ENCODE measurements at regions not wholly inside any gene's neighbourhood (a gene's known extent, or its start where the extent isn't known, plus 50 kb on each side); places are given as distances from the start of the nearest gene placed in this dataset.

DNA sequence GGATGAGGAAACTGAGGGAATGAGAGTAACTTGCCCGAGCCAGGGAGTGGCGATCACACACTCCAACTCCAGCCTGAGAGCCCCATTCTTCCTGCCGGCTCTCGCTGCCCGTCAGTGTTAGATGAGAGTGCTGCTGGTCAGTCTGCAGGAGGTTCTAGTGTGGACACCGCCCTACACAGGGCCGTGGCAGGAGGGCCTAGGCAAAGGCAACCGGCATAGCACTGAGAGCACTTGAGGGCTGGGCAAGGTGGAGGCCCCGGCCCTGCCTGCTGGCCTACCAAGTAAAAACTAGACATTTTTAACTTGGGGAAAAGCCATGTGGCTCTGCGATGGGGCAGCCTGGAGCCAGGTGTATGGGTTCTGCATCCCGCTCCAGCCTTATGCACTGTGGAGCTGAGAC lies 354.8 kb downstream of the SEC14L1 start:
- ChIA-PET POLR2A (interaction anchor here (1.6 kb wide), 1 partner anchor 66 kb away, joined by 3 read pairs; no protein-coding TSS in a partner anchor), CTCF (interaction anchor here (0.6 to 4.4 kb wide), 26 partner anchors 21 to 516 kb away, joined by 3 to 94 read pairs (median 4); no protein-coding TSS in a partner anchor)
- H3K27ac ChIP-seq (ENCODE audit: extremely low read depth, low read depth, low read length): no peak overlapping the region
- TF ChIP-seq ZNF121 (tag by site-specific recombination; IDR thresholded peaks at IDR 0.05) (no peak), ZFP37 (tag by site-specific recombination; IDR thresholded peaks at IDR 0.05) (no peak), MYNN (tag by site-specific recombination; IDR thresholded peaks at IDR 0.05; ENCODE audit: borderline replicate concordance) (no peak), ZNF48 (tag by site-specific recombination; IDR thresholded peaks at IDR 0.05) (no peak), ZEB2 (tag by site-specific recombination; IDR thresholded peaks at IDR 0.05) (no peak), ZNF561 (tag by site-specific recombination; IDR thresholded peaks at IDR 0.05; ENCODE audit: borderline replicate concordance) (no peak), ZNF24 (tag by site-specific recombination; IDR thresholded peaks at IDR 0.05) (no peak), ZXDB (tag by site-specific recombination; IDR thresholded peaks at IDR 0.05) (no peak)
- TF ChIP-seq, protein P1, sequence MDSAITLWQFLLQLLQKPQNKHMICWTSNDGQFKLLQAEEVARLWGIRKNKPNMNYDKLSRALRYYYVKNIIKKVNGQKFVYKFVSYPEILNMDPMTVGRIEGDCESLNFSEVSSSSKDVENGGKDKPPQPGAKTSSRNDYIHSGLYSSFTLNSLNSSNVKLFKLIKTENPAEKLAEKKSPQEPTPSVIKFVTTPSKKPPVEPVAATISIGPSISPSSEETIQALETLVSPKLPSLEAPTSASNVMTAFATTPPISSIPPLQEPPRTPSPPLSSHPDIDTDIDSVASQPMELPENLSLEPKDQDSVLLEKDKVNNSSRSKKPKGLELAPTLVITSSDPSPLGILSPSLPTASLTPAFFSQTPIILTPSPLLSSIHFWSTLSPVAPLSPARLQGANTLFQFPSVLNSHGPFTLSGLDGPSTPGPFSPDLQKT (IDR thresholded peaks at IDR 0.05; ENCODE audit: borderline replicate concordance, low read depth, low read length): no peak
- TF ChIP-seq, protein P2, sequence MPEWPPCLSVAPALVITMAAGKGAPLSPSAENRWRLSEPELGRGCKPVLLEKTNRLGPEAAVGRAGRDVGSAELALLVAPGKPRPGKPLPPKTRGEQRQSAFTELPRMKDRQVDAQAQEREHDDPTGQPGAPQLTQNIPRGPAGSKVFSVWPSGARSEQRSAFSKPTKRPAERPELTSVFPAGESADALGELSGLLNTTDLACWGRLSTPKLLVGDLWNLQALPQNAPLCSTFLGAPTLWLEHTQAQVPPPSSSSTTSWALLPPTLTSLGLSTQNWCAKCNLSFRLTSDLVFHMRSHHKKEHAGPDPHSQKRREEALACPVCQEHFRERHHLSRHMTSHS (tag by site-specific recombination; IDR thresholded peaks at IDR 0.05): no peak
- TF ChIP-seq, protein P3, sequence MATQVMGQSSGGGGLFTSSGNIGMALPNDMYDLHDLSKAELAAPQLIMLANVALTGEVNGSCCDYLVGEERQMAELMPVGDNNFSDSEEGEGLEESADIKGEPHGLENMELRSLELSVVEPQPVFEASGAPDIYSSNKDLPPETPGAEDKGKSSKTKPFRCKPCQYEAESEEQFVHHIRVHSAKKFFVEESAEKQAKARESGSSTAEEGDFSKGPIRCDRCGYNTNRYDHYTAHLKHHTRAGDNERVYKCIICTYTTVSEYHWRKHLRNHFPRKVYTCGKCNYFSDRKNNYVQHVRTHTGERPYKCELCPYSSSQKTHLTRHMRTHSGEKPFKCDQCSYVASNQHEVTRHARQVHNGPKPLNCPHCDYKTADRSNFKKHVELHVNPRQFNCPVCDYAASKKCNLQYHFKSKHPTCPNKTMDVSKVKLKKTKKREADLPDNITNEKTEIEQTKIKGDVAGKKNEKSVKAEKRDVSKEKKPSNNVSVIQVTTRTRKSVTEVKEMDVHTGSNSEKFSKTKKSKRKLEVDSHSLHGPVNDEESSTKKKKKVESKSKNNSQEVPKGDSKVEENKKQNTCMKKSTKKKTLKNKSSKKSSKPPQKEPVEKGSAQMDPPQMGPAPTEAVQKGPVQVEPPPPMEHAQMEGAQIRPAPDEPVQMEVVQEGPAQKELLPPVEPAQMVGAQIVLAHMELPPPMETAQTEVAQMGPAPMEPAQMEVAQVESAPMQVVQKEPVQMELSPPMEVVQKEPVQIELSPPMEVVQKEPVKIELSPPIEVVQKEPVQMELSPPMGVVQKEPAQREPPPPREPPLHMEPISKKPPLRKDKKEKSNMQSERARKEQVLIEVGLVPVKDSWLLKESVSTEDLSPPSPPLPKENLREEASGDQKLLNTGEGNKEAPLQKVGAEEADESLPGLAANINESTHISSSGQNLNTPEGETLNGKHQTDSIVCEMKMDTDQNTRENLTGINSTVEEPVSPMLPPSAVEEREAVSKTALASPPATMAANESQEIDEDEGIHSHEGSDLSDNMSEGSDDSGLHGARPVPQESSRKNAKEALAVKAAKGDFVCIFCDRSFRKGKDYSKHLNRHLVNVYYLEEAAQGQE (tag by site-specific recombination; IDR thresholded peaks at IDR 0.05): no peak
- TF ChIP-seq, protein P4, sequence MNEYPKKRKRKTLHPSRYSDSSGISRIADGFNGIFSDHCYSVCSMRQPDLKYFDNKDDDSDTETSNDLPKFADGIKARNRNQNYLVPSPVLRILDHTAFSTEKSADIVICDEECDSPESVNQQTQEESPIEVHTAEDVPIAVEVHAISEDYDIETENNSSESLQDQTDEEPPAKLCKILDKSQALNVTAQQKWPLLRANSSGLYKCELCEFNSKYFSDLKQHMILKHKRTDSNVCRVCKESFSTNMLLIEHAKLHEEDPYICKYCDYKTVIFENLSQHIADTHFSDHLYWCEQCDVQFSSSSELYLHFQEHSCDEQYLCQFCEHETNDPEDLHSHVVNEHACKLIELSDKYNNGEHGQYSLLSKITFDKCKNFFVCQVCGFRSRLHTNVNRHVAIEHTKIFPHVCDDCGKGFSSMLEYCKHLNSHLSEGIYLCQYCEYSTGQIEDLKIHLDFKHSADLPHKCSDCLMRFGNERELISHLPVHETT (tag by site-specific recombination; IDR thresholded peaks at IDR 0.05): no peak
- TF ChIP-seq, protein P5, sequence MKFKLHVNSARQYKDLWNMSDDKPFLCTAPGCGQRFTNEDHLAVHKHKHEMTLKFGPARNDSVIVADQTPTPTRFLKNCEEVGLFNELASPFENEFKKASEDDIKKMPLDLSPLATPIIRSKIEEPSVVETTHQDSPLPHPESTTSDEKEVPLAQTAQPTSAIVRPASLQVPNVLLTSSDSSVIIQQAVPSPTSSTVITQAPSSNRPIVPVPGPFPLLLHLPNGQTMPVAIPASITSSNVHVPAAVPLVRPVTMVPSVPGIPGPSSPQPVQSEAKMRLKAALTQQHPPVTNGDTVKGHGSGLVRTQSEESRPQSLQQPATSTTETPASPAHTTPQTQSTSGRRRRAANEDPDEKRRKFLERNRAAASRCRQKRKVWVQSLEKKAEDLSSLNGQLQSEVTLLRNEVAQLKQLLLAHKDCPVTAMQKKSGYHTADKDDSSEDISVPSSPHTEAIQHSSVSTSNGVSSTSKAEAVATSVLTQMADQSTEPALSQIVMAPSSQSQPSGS (tag by site-specific recombination; IDR thresholded peaks at IDR 0.05; ENCODE audit: low read depth): no peak
- TF ChIP-seq, protein P6, sequence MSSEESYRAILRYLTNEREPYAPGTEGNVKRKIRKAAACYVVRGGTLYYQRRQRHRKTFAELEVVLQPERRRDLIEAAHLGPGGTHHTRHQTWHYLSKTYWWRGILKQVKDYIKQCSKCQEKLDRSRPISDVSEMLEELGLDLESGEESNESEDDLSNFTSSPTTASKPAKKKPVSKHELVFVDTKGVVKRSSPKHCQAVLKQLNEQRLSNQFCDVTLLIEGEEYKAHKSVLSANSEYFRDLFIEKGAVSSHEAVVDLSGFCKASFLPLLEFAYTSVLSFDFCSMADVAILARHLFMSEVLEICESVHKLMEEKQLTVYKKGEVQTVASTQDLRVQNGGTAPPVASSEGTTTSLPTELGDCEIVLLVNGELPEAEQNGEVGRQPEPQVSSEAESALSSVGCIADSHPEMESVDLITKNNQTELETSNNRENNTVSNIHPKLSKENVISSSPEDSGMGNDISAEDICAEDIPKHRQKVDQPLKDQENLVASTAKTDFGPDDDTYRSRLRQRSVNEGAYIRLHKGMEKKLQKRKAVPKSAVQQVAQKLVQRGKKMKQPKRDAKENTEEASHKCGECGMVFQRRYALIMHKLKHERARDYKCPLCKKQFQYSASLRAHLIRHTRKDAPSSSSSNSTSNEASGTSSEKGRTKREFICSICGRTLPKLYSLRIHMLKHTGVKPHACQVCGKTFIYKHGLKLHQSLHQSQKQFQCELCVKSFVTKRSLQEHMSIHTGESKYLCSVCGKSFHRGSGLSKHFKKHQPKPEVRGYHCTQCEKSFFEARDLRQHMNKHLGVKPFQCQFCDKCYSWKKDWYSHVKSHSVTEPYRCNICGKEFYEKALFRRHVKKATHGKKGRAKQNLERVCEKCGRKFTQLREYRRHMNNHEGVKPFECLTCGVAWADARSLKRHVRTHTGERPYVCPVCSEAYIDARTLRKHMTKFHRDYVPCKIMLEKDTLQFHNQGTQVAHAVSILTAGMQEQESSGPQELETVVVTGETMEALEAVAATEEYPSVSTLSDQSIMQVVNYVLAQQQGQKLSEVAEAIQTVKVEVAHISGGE (tag by site-specific recombination; conservative IDR thresholded peaks at IDR 0.05; ENCODE audit: low read depth): no peak
- peaks cover 0 to 66% of the 10 kb centered on the region in 2 experiments; a peak in 2 of 3 replicates for H3K36me3 ChIP-seq (ENCODE audit: control insufficient read depth in 2 of 2, insufficient read depth in 1 of 2, low read length in 2 of 2)
- H3K9me3 ChIP-seq (ENCODE audit: control insufficient read depth, insufficient read depth, low read depth, low read length): no peaks in the 10 kb centered on the region
- no peaks in the 10 kb centered on the region for H3K4me1 ChIP-seq (ENCODE audit: control insufficient read depth, insufficient read depth, low read length)
- no peak overlapping the region for H3K4me3 ChIP-seq (ENCODE audit: low read depth, low read length)
